GM21423 (cell line): ENCODE measurements at regions not wholly inside any gene's neighbourhood (a gene's known extent, or its start where the extent isn't known, plus 50 kb on each side); places are given as distances from the start of the nearest gene placed in this dataset.
"Not testable (repeated sequence)": the region's sequence is repeated elsewhere in the genome, so short reads cannot be mapped to it uniquely, and the experiment has no call there.

ENCODE experiments used
- ATAC-seq: cut with Tn5 transposase; IDR thresholded peaks from one replicate; pipeline ENCODE4 v1.9.1; 2021; ENCODE audit warnings: mild to moderate bottlenecking, moderate library complexity; ENCODE audit not compliant: unreplicated experiment

DNA sequence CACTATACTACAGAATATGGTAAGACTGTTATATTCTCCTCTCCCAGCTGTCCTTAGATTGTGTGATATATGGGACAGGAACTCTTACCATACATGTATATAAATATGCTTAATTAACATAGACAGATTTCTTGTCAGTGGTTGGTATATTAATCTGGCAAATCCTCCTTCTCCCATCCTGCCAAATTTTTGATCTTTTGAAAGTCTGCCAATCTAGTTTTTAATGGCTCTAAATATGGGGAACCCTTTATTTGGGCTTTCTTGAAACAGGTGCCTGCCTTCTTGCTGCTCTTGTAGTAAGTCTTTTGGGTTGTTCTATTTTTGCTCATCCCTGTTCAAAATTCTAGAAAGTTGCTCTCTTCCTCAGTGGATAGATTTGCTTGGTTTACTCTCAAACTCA lies 63.5 kb downstream of the SPATA31D1 start:
- ATAC-seq = no peak

GRCh38 chr9:82054264-82055015 lies 65.9 kb downstream of the SPATA31D1 start:
- no peak for ATAC-seq

DNA sequence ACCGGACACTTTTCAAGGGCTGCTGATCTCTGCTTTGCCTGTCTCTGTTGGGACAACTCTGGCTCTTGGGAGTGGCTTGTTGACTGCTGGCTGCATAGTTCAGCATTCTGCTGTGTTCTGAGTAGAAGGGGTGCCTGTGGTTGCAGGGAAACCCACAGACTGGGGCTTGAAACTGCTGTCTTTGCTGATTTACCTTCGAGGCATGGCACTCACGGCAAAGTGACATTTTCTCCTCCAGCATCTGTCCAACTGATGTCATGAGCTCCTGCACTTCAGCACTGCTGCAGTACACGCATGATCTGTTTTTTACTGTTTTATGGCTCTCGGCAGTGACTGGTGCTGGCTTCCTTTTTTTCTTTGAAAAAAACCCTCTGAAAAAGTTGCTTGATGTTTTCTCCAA lies 69.2 kb downstream of the SPATA31D1 start:
- no peak for ATAC-seq

GRCh38 chr9:82061801-82062200 lies 73.2 kb downstream of the SPATA31D1 start:
- not testable (repeated sequence) for ATAC-seq

GRCh38 chr9:82062245-82062644 lies 73.7 kb downstream of the SPATA31D1 start:
- no peak for ATAC-seq

DNA sequence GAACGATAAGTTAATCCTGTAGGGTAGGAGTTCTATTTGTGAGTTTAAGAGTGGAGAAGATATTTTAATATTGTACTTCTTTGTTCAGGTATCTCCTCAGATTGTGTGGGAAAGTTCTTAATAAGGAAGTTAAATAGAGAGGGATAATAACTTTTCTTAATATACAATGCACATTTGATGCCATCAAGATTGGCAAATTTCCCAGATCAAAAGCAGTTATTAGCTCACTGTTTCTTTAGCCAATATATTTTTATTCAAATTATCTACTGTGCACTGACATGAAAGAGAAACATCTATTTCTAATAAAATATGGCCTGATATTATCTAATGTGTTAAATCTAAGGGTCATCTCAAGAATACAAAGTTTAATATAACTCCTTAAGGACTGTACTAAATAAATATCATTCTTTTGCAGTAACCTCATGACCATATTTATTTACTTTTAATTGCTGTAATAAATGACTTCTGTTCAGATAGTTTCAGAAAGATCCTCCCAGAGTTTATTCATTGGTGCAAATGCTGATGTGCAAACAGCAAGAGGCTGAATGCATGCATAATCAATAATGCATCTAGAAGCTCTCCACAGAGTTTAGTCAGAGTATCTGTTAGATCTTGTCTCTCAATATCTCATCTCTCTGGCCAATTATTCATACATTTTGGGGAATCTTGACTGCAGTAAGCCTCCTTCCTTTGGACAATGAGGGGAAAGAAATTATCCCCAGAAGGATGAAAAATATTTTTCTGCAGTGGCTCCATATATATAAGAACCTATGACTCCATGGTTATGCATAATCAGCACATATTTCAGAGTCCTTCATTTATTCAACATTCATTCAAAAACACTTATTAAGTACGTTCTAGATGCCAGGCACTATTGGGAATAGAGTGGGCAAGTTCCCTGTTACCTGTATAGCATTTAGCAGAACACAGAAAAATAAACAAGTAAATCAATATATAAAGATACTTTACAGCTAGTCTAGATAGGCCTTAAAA lies 85.3 kb downstream of the SPATA31D1 start:
- ATAC-seq = no peak

DNA sequence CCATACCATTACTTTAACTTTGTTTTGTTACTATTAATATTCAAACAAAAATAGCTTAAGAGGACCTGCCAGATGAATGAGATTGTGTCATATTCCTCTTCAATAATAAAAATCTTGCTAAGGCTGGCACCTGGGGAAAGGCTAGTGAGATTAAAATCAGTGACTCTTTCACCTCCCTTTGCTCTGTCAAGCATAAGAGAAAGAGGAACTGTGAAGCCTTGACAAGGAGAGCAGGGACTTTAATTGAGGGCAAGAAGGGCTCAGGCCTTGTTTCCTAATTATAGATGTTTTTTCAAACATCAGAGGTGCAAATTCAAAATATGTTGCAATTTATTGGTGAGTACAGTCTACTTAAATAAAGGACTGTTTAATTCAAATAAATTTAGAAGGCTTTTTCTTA lies 91.7 kb downstream of the SPATA31D1 start:
- ATAC-seq = no peak

- ATAC-seq = no peak
These were observed 92.9 kb downstream of the SPATA31D1 start for GRCh38 chr9:82081496-82081895.

DNA sequence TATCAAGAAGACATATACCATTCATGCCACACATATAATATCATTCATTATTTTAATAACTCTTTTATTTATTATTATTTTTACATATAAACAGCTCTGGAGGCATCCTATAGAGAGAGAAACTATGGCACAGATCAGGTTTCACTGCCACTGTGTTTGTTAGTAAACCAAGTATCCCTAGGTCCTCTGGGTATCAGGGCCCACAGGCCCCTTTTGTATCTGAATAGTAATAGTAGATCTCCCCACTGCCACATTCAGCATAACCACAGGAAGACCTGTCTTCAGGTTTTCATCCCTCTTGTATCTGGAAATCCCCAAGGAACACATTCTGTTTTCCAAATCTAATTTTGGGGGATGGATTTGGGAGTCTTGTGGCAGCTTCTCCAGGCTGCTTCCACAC lies 94.0 kb downstream of the SPATA31D1 start:
- no peak for ATAC-seq

DNA sequence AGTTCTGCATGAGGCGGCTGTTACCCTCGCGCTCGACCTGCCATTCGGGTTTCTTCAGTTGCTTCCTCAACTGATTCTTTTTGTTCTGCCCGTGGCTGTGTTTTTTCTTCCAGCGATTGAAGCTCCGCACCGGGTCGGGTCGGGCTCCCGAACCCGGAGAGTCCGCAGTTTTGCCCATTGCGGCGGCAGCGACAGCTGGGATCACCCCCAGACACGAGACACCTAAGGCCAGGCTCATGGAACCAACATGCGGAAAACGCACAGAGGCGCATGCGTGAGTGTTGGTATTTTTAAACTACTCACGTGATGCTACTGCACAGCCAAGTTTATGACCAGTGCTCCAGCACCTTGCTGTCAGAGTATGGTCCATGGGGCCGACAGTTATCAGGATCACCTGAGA lies 100.0 kb downstream of the SPATA31D1 start:
- ATAC-seq = no peak

- ATAC-seq = no peak
These were observed 101.5 kb downstream of the SPATA31D1 start for GRCh38 chr9:82090046-82090445.

- ATAC-seq = no peak
These were observed 102.5 kb downstream of the SPATA31D1 start for GRCh38 chr9:82091100-82091499.

DNA sequence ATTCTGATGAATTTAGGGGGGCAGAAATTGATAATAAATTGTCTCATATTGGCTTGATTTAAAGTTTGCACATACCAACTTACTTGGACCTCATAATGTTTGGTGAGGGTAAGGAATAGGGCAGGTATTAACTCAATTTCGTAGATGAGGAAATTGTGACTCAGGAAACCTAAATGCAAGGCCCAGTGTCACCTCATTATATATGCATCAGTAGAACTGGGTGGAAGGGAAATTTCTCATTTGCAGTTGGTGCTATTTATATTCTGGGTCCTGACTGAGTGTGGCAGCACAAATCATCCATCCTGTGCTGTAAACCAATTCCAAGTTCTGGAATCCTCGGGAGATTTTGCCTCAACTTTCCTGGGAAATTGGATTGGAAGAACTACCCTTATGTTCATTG lies 103.0 kb downstream of the SPATA31D1 start:
- no peak for ATAC-seq

DNA sequence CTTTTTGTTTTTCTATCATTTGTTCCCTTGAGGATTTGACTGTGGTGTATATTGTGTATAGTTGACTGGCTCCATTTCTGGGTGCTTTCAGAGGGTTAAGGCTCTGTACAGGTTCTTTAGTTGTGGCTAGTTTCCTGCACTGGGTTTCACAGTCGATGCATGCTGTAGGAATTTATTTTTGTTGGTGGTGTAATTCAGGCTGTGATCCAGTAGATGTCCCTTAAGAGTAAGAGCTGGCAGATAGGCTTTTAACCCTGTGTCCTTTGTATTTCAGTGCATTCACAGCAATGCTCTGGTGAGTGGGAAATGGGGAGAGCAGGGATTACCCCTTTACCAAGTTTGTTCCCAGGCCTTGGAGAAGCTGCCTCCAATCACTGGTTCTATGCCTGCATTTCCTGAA lies 112.9 kb downstream of the SPATA31D1 start:
- ATAC-seq = no peak

DNA sequence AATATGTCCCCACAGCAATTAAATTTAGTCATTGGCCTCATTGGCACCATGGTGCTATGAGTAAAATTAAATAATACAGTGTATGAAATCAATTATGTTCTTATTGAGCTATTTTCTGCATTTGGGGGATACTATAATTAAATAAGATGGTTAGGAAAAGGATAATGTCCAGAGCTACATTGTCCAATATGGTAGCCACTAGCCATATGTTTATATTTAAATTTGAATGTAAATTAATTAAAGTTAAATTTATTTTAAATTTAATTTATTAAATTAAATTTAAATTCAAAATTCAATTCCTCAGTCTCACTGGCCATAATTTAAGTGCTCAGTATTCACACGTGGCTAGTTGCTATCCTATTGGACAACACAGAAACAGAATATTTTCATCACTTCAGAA lies 115.7 kb downstream of the SPATA31D1 start:
- ATAC-seq = no peak

DNA sequence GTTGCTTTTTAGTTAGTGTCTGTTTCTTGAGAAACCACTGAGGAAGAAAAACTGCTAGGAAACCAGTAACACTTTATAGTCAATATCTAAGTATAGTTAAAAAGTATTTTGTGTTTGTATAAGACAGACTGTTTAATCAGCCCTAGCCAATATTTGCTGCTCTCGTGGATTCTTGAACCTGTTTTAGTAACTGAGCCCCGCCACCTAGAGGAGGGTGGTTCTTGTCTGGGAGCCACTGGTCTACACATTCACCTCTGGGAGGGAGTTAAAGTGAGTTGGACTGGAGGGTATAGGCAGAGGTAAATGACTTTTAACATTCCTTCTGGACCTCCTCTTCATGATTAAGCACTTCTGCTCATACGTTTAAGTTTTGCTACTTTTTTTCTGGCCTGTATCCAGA lies 117.2 kb downstream of the SPATA31D1 start:
- ATAC-seq = no peak

DNA sequence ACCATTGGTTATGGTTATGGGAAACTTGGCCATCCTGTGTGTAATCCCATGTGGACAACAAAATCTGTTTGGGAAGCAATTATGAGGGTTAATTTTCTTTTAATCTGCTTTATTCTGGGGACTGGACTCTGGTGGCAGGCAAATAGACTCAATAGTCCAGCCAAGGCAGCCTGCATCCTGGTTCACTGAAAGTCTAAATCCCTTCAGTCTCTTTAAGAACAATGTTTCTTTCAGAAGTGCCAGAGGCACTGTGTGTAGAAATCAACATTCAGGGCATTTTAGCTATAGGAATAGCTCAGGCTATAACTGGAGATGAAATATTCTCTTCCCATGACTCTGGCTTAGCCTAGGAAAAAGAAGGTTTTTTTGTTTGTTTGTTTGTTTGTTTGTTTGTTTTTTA lies 118.0 kb downstream of the SPATA31D1 start:
- ATAC-seq = no peak

DNA sequence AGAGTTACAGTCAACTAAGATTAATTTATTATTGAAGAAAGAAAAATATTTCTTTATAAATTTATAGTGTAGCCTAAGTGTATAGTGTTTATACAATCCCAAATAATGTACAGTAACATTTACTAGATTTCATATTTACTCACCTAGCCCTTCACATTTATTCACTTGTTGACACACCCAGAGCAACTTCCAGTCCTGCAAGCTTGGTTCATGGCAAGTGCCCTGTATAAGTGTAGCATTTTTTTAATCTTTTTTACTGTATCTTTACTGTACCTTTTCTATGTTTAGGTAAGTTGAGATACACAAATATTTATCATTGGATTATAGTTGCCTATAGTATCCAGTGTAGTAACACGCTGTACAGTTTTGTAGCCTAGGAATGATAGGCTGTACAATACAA lies 119.9 kb downstream of the SPATA31D1 start:
- ATAC-seq = no peak

DNA sequence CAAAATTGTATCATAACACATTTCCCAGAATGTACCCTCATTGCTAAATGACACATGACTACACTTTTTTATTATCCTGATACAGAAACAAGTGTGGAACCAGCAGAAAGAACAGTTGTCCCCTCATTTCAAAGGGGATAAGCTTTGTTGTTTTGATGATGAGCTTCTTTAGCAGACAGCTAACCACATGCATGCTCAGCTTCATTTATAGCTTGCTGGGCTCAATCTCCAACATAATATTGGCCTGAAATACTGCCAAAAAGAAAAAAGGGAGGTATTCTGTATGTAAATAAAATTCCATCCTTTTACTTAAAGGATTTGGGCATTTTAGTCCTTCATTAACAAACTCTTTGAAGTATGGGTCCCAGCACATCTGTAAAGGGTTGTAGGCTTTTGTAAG lies 120.4 kb downstream of the SPATA31D1 start:
- no peak for ATAC-seq

- ATAC-seq = no peak
These were observed 121.1 kb downstream of the SPATA31D1 start for GRCh38 chr9:82109626-82110025.

GRCh38 chr9:82110881-82111280 lies 122.3 kb downstream of the SPATA31D1 start:
- ATAC-seq = no peak

DNA sequence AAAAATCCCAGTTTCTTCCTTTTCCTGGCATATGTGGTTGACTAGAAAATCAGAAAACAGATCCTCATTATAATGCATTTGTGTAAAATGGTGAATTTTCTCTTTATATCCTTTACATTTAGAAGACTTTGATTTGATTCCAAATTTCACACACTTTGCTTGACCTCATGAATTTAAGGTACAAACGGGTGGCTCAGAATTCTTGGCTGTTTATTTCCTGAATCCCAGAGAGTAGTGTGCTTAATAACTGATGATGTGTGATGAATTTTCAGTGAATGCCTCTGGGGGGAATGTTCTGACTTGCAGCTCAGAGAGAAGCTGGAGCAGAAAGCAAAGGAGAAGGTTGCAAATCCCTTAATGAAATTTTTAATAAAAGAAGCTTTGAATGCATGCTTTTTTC lies 126.8 kb downstream of the SPATA31D1 start:
- ATAC-seq = no peak
